NCI-H146 (cell line): ENCODE measurements at regions not wholly inside any gene's neighbourhood (a gene's known extent, or its start where the extent isn't known, plus 50 kb on each side); places are given as distances from the start of the nearest gene placed in this dataset.
A peak's percentile ranks its signal among the peaks of the same experiment; 100 is the strongest.
"Not testable (repeated sequence)": the region's sequence is repeated elsewhere in the genome, so short reads cannot be mapped to it uniquely, and the experiment has no call there.

ENCODE experiments used
- DNase-seq: peaks from one replicate; lab custom pipeline; 2025; lab: John Stamatoyannopoulos, UW

GRCh38 chr6:10128721-10129120 lies 286.2 kb downstream of the TFAP2A start:
- no peak for DNase-seq

- DNase-seq: no peak
Measured at GRCh38 chr6:10122164-10122563, 292.7 kb downstream of the TFAP2A start.

GRCh38 chr6:10112871-10113549 lies 301.9 kb downstream of the TFAP2A start:
- no peak for DNase-seq

- no peak for DNase-seq
Measured at GRCh38 chr6:10111975-10112374, 302.9 kb downstream of the TFAP2A start.

GRCh38 chr6:10101551-10102252 lies 313.2 kb downstream of the TFAP2A start:
- DNase-seq: peak; percentile 4

- peak; percentile 31 for DNase-seq
Measured at GRCh38 chr6:10099529-10100140, 315.2 kb downstream of the TFAP2A start.

GRCh38 chr6:10098756-10099528 lies 315.9 kb downstream of the TFAP2A start:
- DNase-seq: peak; percentile 83

GRCh38 chr6:10093282-10093681 lies 321.6 kb downstream of the TFAP2A start:
- DNase-seq: no peak

- peak; percentile 36 for DNase-seq
Measured at GRCh38 chr6:10084111-10084986, 330.5 kb downstream of the TFAP2A start.

GRCh38 chr6:10082385-10082784 lies 332.5 kb downstream of the TFAP2A start:
- DNase-seq: no peak

GRCh38 chr6:10081957-10082356 lies 332.9 kb downstream of the TFAP2A start:
- DNase-seq: no peak

GRCh38 chr6:10081075-10081474 lies 333.8 kb downstream of the TFAP2A start:
- no peak for DNase-seq

GRCh38 chr6:10080561-10080960 lies 334.3 kb downstream of the TFAP2A start:
- DNase-seq: no peak

GRCh38 chr6:10078581-10078980 lies 336.3 kb downstream of the TFAP2A start:
- no peak for DNase-seq

GRCh38 chr6:10074726-10075125 lies 340.1 kb downstream of the TFAP2A start:
- DNase-seq: not testable (repeated sequence)

- DNase-seq: no peak
Measured at GRCh38 chr6:10073341-10073740, 341.5 kb downstream of the TFAP2A start.

- no peak for DNase-seq
Measured at GRCh38 chr6:10071631-10072220, 343.1 kb downstream of the TFAP2A start.

GRCh38 chr6:10060004-10060403 lies 354.9 kb downstream of the TFAP2A start:
- no peak for DNase-seq

GRCh38 chr6:10054672-10055071 lies 360.2 kb downstream of the TFAP2A start:
- DNase-seq: no peak

- DNase-seq: no peak
Measured at GRCh38 chr6:10051283-10051682, 363.6 kb downstream of the TFAP2A start.
